ENCODE measurements at regions not wholly inside any gene's neighbourhood (a gene's known extent, or its start where the extent isn't known, plus 50 kb on each side); places are given as distances from the start of the nearest gene placed in this dataset.

GRCh38 chr14:87815121-87815520, 177.9 kb downstream of the GALC start:
- no peak overlapping the region for H3K4me3 ChIP-seq
- no peak overlapping the region for H2AFZ ChIP-seq (replicated peaks)
- no peaks in the 10 kb centered on the region for H3K36me3 ChIP-seq
- no peaks in the 10 kb centered on the region for H3K9me3 Mint-ChIP-seq
- H3K4me1 ChIP-seq = no peaks in the 10 kb centered on the region
- no peaks in the 10 kb centered on the region for H3F3A ChIP-seq (ENCODE audit: low read depth)
- H4K20me1 ChIP-seq (ENCODE audit: low read depth) = no peaks in the 10 kb centered on the region
- H3K27ac ChIP-seq = no peak overlapping the region
- no peak for DNase-seq (ENCODE audit: low spot score)
- H3K79me2 ChIP-seq (ENCODE audit: low read depth) = no peaks in the 10 kb centered on the region
- H3K4me2 ChIP-seq = no peak overlapping the region
- H3K27me3 ChIP-seq = no peaks in the 10 kb centered on the region
- no peaks in the 10 kb centered on the region for H3K36me3 Mint-ChIP-seq
- no peak overlapping the region for H3K27ac Mint-ChIP-seq
- H3K9ac ChIP-seq = no peak overlapping the region
- H3K9me3 ChIP-seq (ENCODE audit: low read depth) = no peaks in the 10 kb centered on the region
- H3K4me3 Mint-ChIP-seq = no peak overlapping the region
- peaks cover 3% of the 10 kb centered on the region for H3K27me3 Mint-ChIP-seq (ENCODE audit: insufficient read depth, low read depth)
- TF ChIP-seq EZH2phosphoT487 (IDR thresholded peaks at IDR 0.05) = no peak
- no peak for TF ChIP-seq CTCF (IDR thresholded peaks at IDR 0.05)
- no peak for TF ChIP-seq EZH2 (IDR thresholded peaks at IDR 0.05)
- H3K4me1 Mint-ChIP-seq = no peaks in the 10 kb centered on the region

- Histone ChIP-seq H3K4me3 (no peak overlapping the region), H2AFZ (replicated peaks) (no peak overlapping the region), H3K4me1 (no peaks in the 10 kb centered on the region), H3F3A (ENCODE audit: low read depth) (no peaks in the 10 kb centered on the region), H3K9me3 (ENCODE audit: low read depth) (no peaks in the 10 kb centered on the region), H3K27ac (no peak overlapping the region), H3K79me2 (ENCODE audit: low read depth) (no peaks in the 10 kb centered on the region), H3K4me2 (no peak overlapping the region), H3K9ac (no peak overlapping the region), H3K36me3 (no peaks in the 10 kb centered on the region), H3K27me3 (no peaks in the 10 kb centered on the region), H4K20me1 (ENCODE audit: low read depth) (no peaks in the 10 kb centered on the region)
- H3K36me3 Mint-ChIP-seq = no peaks in the 10 kb centered on the region
- H3K27ac Mint-ChIP-seq = no peak overlapping the region
- TF ChIP-seq CTCF (IDR thresholded peaks at IDR 0.05) (no peak), EZH2 (IDR thresholded peaks at IDR 0.05) (no peak), EZH2phosphoT487 (IDR thresholded peaks at IDR 0.05) (no peak)
- H3K9me3 Mint-ChIP-seq = no peaks in the 10 kb centered on the region
- DNase-seq (ENCODE audit: low spot score) = no peak
- H3K27me3 Mint-ChIP-seq (ENCODE audit: insufficient read depth, low read depth) = peaks cover 3% of the 10 kb centered on the region
- H3K4me1 Mint-ChIP-seq = no peaks in the 10 kb centered on the region
- no peak overlapping the region for H3K4me3 Mint-ChIP-seq
Observed at GRCh38 chr14:87813686-87814085, 179.3 kb downstream of the GALC start.

GRCh38 chr14:87813211-87813610, 179.8 kb downstream of the GALC start:
- Histone ChIP-seq H3K27ac (no peak overlapping the region), H3K4me3 (no peak overlapping the region), H3K9me3 (ENCODE audit: low read depth) (no peaks in the 10 kb centered on the region), H4K20me1 (ENCODE audit: low read depth) (no peaks in the 10 kb centered on the region), H3K27me3 (no peaks in the 10 kb centered on the region), H3K4me1 (no peaks in the 10 kb centered on the region), H3K79me2 (ENCODE audit: low read depth) (no peaks in the 10 kb centered on the region), H3K9ac (no peak overlapping the region), H2AFZ (replicated peaks) (no peak overlapping the region), H3F3A (ENCODE audit: low read depth) (no peaks in the 10 kb centered on the region), H3K4me2 (no peak overlapping the region), H3K36me3 (no peaks in the 10 kb centered on the region)
- DNase-seq (ENCODE audit: low spot score) = no peak
- no peak overlapping the region for H3K4me3 Mint-ChIP-seq
- H3K27me3 Mint-ChIP-seq (ENCODE audit: insufficient read depth, low read depth) = peaks cover 3% of the 10 kb centered on the region
- H3K9me3 Mint-ChIP-seq = no peaks in the 10 kb centered on the region
- no peak for TF ChIP-seq CTCF (IDR thresholded peaks at IDR 0.05)
- H3K36me3 Mint-ChIP-seq = no peaks in the 10 kb centered on the region
- H3K27ac Mint-ChIP-seq = no peak overlapping the region
- H3K4me1 Mint-ChIP-seq = no peaks in the 10 kb centered on the region

GRCh38 chr14:87811246-87811645, 181.7 kb downstream of the GALC start:
- H3K27ac ChIP-seq = no peak overlapping the region
- DNase-seq (ENCODE audit: low spot score) = no peak
- Mint-ChIP-seq H3K9me3 (no peaks in the 10 kb centered on the region), H3K4me1 (no peaks in the 10 kb centered on the region), H3K4me3 (no peak overlapping the region), H3K27me3 (ENCODE audit: insufficient read depth, low read depth) (peaks cover 3% of the 10 kb centered on the region), H3K27ac (no peak overlapping the region), H3K36me3 (no peaks in the 10 kb centered on the region)
- no peak for TF ChIP-seq EZH2 (IDR thresholded peaks at IDR 0.05)
- no peak for TF ChIP-seq CTCF (IDR thresholded peaks at IDR 0.05)
- TF ChIP-seq EZH2phosphoT487 (IDR thresholded peaks at IDR 0.05) = no peak
- no peaks in the 10 kb centered on the region for H3K27me3 ChIP-seq
- no peak overlapping the region for H2AFZ ChIP-seq (replicated peaks)
- H3K4me3 ChIP-seq = no peak overlapping the region
- H3F3A ChIP-seq (ENCODE audit: low read depth) = no peaks in the 10 kb centered on the region
- no peaks in the 10 kb centered on the region for H3K9me3 ChIP-seq (ENCODE audit: low read depth)
- H3K4me2 ChIP-seq = no peak overlapping the region
- no peaks in the 10 kb centered on the region for H4K20me1 ChIP-seq (ENCODE audit: low read depth)
- H3K79me2 ChIP-seq (ENCODE audit: low read depth) = no peaks in the 10 kb centered on the region
- no peaks in the 10 kb centered on the region for H3K36me3 ChIP-seq
- no peak overlapping the region for H3K9ac ChIP-seq
- no peaks in the 10 kb centered on the region for H3K4me1 ChIP-seq

Measured in neural progenitor cell (in vitro differentiated cells).